Frontal cortex (tissue), 3 donors: ENCODE measurements at regions not wholly inside any gene's neighbourhood (a gene's known extent, or its start where the extent isn't known, plus 50 kb on each side); places are given as distances from the start of the nearest gene placed in this dataset.

Experiments used
- DNase-seq, 2 donors: peaks; one replicate each; pipeline ENCODE4 v3.0.0; 2012; ENCODE audit warnings: low spot score in 2 of 2
- FAIRE-seq: peaks from 2 replicates; lab custom pipeline; 2012; peaks lifted over from hg19 to GRCh38; lab: Jason Lieb, UNC
- donor health status: control.
- donor health status: control.
- donor health status: control.

GRCh38 chr2:120942658-120943057 lies 207.0 kb downstream of the GLI2 start:
- DNase-seq (no peak), FAIRE-seq (no peak)

GRCh38 chr2:120943403-120944034 lies 207.9 kb downstream of the GLI2 start:
- DNase-seq, result no peak
- FAIRE-seq, result no peak

GRCh38 chr2:120944575-120944974 lies 208.9 kb downstream of the GLI2 start:
- FAIRE-seq, result no peak
- no peak for DNase-seq

- FAIRE-seq (no peak), DNase-seq (no peak)
These were observed 209.4 kb downstream of the GLI2 start for GRCh38 chr2:120945091-120945490.

GRCh38 chr2:120945832-120946499 lies 210.3 kb downstream of the GLI2 start:
- FAIRE-seq, result no peak

DNA sequence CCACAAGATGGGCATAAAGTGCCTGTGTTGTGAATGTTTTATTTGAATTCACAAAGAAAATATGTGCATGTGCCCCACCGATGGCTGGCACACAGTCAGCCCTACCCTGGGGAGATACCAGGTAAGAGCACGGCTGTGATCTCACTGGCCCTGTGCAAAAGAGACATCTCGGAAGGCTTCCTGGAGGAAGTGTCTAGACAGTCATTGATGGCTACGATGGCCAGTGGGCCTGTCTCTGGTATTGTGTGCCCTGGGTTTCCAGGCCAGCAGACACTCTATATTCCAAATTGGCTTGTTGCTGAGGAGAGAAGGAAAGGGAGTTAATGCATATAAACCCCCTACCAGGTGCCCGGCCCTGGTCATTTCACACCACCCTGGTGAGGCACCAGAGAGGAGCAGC lies 211.7 kb downstream of the GLI2 start:
- FAIRE-seq, result no peak
- DNase-seq, result no peak

More at GRCh38 chr2:120945832-120946499, 210.3 kb downstream of the GLI2 start:
- DNase-seq, result no peak

DNA sequence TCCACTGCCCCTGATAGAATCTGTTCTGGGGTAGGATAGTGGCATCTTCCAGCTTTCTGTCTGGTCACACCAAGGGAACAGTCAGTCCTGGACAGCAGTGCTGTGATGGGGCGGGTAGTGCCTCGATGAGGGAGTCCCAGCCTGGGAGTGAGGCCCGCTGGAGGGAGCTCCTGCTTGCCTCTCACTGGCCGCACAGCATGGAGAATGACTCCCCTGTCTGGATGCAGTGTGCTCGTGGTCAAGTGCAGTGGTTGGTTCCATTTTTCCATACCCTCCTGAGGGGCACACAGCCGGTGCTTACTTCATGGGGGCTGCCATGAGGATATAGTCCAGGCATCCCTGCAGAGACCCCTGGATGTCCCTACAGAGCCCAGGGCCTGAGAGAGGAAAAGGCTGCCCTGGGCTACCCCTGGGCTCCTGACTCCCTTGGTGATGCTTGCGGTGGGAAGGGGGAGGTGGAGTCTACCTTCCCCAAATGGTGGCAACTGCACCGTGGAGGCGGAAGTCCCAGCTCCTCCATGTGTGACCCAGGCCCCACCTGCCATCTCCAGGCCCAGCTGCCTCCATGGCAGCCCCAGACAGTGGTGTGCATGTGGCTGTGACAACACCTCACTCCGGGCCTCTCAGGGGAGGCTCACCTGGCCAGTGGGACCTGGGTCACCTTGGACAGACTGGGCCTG lies 212.5 kb downstream of the GLI2 start:
- DNase-seq, result no peak
- no peak for FAIRE-seq

DNA sequence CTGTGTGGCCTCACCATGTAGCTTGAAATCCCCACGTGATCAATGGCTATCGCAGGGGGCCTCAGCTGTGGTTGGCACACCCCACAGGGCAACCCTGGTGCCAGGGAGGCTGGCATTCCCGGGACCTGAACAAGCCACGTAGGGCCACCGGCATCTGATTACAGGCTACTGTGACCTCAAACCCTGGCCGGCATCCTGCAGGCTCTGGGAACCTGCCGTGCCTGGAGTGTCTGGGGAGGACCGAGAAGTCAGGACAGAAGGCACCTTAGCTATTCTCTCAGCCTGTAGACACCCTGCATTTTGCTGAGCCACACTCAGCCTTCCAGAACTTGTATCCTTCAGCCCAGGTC lies 213.0 kb downstream of the GLI2 start:
- DNase-seq (no peak), FAIRE-seq (no peak)

GRCh38 chr2:120949027-120949956 lies 213.6 kb downstream of the GLI2 start:
- no peak for DNase-seq
- no peak for FAIRE-seq

GRCh38 chr2:120949957-120950590 lies 214.4 kb downstream of the GLI2 start:
- DNase-seq, result no peak
- no peak for FAIRE-seq

GRCh38 chr2:120951693-120952092 lies 216.0 kb downstream of the GLI2 start:
- DNase-seq (no peak), FAIRE-seq (no peak)

DNA sequence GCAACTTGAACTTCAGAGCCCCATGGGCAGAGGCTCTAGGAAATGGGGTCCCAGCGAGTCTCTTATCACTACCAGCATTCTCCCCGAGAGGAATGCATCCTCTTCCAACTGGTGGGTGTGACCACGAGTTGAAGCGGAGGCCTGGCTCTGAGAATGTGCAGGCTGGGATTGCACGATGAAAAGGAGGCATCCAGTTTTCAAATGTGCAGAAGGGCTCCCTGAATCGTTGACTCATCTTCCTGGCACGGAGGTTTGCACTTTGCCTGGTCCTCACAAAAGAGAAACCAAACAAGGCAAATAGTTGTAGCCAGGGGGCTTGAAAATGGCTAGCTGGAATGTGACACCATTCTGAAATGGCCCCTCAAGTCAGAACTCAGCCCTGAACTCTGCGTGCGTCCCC lies 216.7 kb downstream of the GLI2 start:
- DNase-seq (peak in 1 of 2 donors; percentile 39), FAIRE-seq (no peak)

DNA sequence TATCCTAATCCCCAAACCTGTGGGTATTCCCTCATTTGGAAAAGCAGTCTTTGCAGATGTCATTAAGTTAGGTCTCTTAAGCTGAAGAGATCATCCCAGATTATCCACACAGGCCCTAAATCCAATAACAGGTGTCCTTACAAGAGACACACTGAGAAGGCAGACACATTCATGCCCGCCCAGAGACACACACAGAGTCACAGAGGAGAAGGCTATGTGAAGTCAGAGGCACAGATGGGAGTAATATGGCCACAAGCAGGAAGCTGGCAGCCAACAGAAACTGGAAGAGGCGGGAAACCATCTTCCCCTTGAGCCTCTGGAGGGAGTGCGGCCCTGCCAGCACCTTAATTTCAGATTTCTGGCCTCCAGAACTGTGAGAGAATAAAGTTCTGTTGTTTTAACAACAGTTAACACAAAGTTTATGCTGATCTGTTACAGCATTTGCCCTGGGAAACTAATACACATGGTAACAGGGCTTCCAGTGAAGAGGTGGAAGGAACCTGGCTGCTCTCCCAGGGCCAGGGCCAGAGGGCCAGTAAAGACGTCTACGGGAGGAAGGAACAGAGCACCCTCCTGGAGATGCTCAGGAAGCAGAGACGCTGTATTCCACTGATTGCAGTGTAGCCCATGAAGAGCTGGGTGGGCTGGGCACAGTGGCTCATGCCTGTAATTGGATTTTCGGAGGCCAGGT lies 217.5 kb downstream of the GLI2 start:
- FAIRE-seq, result no peak
- no peak for DNase-seq

DNA sequence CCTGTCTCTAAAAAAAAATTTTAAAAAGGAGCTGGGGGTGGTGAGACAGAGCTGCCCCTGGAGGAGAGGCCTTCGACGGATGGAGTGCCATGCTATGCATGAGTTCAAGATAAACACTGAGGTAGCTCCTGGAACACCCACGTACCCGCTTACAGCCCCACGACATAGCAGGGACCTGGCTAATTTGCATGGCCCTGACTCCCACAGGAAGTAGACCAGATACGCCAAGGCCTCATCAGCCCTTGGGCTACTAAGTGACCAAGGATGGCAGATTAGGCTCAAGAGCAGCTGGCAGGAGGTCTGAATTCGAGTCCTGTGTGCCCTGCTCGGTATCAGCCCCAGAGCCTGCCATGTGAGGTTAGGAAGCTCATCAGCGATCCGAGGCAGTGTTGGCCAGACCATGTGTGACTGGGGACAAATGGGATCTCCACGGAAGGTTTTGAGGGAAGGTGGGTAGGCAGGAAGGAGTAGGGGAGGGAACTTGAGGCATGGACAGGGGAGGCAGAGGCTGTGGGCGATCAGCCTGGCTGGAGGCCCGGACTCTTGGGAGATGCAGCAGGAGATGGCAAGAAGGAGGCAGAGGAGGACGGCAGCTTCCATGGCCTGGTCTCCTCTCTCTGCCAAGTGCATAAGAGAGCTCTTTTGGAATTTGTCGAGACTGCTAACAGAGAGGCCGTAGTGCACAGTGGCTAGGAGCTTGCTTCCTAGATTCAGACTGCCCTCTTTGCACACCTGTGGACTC lies 218.3 kb downstream of the GLI2 start:
- no peak for FAIRE-seq
- no peak for DNase-seq

GRCh38 chr2:120954939-120955338 lies 219.3 kb downstream of the GLI2 start:
- no peak for DNase-seq
- no peak for FAIRE-seq

GRCh38 chr2:120955427-120955826 lies 219.8 kb downstream of the GLI2 start:
- FAIRE-seq, result no peak
- DNase-seq, result no peak

GRCh38 chr2:120956486-120957156 lies 221.0 kb downstream of the GLI2 start:
- FAIRE-seq, result no peak
- no peak for DNase-seq

DNA sequence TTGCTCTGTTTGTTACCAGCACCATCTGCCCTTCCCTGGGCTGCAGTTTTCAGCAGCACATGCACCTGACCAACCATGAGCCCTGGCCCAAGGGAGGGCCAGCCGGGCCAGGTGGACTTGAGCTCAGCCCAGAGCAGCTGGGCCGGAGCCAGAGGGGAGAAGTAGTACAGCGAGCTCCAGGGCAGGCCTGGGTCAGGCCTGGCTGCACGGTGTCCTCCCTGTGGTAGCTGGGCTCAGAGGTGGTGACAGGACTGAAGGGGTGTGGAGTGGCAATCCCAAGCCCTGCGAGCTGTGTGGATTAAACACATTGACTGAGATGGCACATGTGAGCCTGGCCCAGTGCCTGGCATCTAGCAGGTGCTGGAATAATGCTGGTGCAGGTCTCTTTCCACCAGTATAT lies 222.2 kb downstream of the GLI2 start:
- DNase-seq (no peak), FAIRE-seq (no peak)
